GM23248 (cell line): ENCODE measurements at regions not wholly inside any gene's neighbourhood (a gene's known extent, or its start where the extent isn't known, plus 50 kb on each side); places are given as distances from the start of the nearest gene placed in this dataset.

Experiments used
- EZH2 ChIP-seq: fragments of 200-600 bp; sonication (generic); IDR thresholded peaks from 2 replicates; pipeline ENCODE4 v1.6.1; 2018; ENCODE audit warnings: antibody characterized with exemption, mild to moderate bottlenecking; ENCODE audit not compliant: insufficient read depth, poor library complexity, severe bottlenecking
- EZH2phosphoT487 ChIP-seq: fragments of 200-600 bp; sonication (generic); IDR thresholded peaks from 2 replicates; pipeline ENCODE4 v1.6.1; 2018; ENCODE audit warnings: antibody characterized with exemption, moderate library complexity, mild to moderate bottlenecking, low read depth; ENCODE audit not compliant: insufficient read depth

DNA sequence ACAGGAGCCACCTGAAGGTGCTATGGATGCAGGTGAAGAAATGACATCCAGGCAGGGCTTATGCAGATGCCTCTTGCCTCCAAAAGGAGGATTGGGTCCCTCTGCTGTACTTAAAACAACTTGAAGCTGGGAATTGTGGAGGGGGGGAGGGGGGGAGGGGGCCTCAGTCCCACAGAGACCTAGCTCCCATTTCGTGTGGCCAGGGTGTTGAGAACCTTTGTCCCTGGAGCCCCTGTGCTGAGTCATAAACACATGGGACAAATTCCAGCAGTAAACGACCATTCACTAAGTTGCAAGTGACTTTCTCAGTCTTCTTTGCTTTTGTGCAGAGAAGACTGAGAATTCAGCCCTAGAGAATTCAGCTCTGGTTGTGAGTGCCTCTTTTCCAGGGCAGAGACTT lies 96.5 kb upstream of the PODXL start:
- no peak for TF ChIP-seq EZH2phosphoT487
- TF ChIP-seq EZH2, result no peak
